ENCODE measurements at regions not wholly inside any gene's neighbourhood (a gene's known extent, or its start where the extent isn't known, plus 50 kb on each side); places are given as distances from the start of the nearest gene placed in this dataset.
"Not testable (repeated sequence)": the region's sequence is repeated elsewhere in the genome, so short reads cannot be mapped to it uniquely, and the experiment has no call there.

DNA sequence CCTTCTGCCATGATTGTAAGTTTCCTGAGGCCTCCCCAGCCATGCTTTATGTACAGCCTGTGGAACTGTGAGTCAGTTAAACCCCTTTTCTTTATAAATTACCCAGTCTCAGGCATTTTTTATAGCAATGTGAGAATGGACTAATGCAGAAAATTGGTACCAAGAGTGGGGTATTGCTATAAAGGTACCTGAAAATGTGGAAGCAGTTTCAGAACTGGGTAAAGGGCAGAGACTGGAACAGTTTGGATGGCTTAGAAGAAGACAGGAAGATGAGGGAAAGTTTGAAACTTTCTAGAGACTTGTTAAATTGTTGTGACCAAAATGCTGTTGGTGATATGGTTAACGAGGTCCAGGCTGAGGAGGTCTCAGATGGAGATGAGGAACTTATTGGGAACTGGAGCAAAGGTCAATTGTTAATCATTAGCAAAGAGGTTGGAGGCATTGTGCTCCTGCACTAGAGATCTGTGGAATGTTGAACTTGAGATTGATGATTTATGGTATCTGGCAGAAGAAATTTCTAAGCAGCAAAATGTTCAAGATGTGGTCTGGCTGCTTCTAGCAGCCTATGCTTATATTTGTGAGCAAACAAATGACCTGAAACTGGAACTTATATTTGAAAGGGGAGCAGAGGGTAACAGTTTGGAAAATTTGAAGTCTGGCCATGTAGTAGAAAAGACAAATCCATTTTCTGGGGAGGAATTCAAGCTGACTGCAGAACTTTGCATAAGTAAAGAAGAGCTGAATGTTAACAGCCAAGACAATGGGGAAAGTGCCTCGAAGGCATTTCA lies 79.0 kb upstream of the GMDS start:
- Histone ChIP-seq H3K4me1 (no peaks in the 10 kb centered on the region), H3K9me3 (peaks cover 0 to 56% of the 10 kb centered on the region in 2 donors)

DNA sequence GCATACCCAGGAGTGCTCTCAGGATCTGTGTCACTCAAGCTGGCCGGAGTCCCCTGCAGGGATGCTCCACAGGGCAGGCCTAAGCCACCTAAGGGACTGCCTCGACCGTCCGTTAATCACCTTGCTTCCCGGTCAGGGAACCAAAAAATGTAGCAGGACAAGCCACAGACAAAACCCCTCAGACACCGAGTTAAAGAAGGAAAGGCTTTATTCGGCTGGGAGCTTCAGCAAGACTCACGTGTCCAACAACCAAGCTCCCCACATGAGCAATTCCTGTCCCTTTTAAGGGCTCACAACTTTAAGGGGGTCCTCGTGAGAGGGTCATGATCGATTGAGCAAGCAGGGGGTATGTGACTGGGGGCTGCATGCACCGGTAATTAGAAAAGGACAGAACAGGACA lies 72.1 kb upstream of the GMDS start:
- not testable (repeated sequence) for H3K27ac ChIP-seq; H3K27me3 ChIP-seq; H3K4me1 ChIP-seq; DNase-seq (ENCODE audit: low spot score); H3K4me3 ChIP-seq; H3K36me3 ChIP-seq
- H3K9me3 ChIP-seq = peaks cover 0 to 11% of the 10 kb centered on the region in 2 donors

More for the DNA sequence above, 79.0 kb upstream of the GMDS start:
- DNase-seq (ENCODE audit: low spot score) = no peak
- Histone ChIP-seq H3K4me3 (no peak overlapping the region), H3K36me3 (no peaks in the 10 kb centered on the region), H3K27ac (no peak overlapping the region), H3K27me3 (no peaks in the 10 kb centered on the region)
- TF ChIP-seq, protein P1, sequence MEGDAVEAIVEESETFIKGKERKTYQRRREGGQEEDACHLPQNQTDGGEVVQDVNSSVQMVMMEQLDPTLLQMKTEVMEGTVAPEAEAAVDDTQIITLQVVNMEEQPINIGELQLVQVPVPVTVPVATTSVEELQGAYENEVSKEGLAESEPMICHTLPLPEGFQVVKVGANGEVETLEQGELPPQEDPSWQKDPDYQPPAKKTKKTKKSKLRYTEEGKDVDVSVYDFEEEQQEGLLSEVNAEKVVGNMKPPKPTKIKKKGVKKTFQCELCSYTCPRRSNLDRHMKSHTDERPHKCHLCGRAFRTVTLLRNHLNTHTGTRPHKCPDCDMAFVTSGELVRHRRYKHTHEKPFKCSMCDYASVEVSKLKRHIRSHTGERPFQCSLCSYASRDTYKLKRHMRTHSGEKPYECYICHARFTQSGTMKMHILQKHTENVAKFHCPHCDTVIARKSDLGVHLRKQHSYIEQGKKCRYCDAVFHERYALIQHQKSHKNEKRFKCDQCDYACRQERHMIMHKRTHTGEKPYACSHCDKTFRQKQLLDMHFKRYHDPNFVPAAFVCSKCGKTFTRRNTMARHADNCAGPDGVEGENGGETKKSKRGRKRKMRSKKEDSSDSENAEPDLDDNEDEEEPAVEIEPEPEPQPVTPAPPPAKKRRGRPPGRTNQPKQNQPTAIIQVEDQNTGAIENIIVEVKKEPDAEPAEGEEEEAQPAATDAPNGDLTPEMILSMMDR (IDR thresholded peaks at IDR 0.05) = no peak

DNA sequence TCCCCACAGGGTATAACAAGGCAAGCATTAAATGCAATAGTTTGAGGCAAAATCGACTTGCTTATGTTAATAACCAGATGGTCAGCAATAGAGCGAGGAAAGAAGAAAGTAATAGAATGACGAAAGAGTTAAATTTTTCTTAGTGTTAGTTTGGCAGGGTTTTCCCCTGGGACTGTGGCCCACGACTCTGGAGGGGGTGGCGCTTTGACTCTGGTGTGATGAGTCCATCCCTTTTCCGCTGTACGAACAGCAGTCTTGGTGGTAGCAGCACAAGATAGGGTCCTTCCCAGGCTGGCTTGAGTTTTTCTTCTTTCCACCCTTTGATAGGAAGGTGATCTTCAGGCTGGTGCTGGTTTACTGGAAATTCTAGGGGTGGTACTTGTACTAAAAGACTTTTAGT lies 69.2 kb upstream of the GMDS start:
- TF ChIP-seq, protein P1 (IDR thresholded peaks at IDR 0.05) = no peak
- Histone ChIP-seq H3K36me3 (no peaks in the 10 kb centered on the region), H3K4me1 (no peaks in the 10 kb centered on the region), H3K27me3 (no peaks in the 10 kb centered on the region), H3K9me3 (no peaks in the 10 kb centered on the region), H3K27ac (no peak overlapping the region), H3K4me3 (no peak overlapping the region)
- no peak for DNase-seq (ENCODE audit: low spot score)

DNA sequence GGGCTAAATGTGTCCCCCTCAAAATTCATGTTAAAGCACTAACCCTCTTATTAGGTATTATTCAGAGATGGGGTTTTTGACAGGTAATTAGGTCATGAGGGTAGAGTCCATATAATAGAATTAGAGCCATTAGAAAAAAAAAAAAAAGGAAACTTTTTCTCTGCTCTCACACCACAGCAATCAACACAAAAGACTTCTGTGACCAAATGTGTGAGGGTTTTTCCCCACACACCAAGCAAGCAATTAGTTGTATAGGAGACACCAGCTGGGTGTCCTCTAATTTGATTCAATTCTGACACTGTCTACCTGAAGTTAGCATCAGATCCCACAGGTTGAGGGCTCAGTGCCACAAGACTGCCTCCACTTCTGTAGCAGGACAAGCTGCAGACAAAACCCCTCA lies 64.6 kb upstream of the GMDS start:
- no peak overlapping the region for H3K27ac ChIP-seq
- TF ChIP-seq, protein P1 (IDR thresholded peaks at IDR 0.05) = no peak
- H3K4me1 ChIP-seq = no peaks in the 10 kb centered on the region
- H3K4me3 ChIP-seq = no peak overlapping the region
- H3K36me3 ChIP-seq = no peaks in the 10 kb centered on the region
- H3K27me3 ChIP-seq = no peaks in the 10 kb centered on the region
- DNase-seq (ENCODE audit: low spot score) = no peak
- no peaks in the 10 kb centered on the region for H3K9me3 ChIP-seq

DNA sequence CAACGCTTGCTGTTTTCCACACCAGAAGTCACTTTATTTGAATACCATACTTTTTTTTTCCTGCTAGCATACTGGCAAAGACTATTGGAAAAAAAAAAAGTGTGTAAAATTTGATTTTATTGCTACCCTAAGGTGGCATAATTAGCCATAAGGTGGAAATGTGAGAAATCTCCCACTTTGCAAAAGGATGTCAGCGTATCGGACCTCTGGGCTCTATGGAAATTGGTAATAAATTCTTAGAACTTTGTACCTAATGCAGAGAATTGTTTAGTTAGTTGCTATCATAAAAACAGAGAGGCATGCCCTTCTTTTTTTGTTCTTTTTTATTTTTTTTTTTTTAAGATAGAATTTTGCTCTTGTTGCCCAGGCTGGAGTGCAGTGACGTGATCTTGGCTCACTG lies 63.7 kb upstream of the GMDS start:
- Histone ChIP-seq H3K27me3 (no peaks in the 10 kb centered on the region), H3K4me3 (no peak overlapping the region), H3K36me3 (no peaks in the 10 kb centered on the region), H3K4me1 (no peaks in the 10 kb centered on the region), H3K27ac (no peak overlapping the region), H3K9me3 (no peaks in the 10 kb centered on the region)
- TF ChIP-seq, protein P1 (IDR thresholded peaks at IDR 0.05) = no peak
- DNase-seq (ENCODE audit: low spot score) = no peak

GRCh38 chr6:2307799-2308198 lies 62.4 kb upstream of the GMDS start:
- Histone ChIP-seq H3K4me3 (no peak overlapping the region), H3K9me3 (no peaks in the 10 kb centered on the region), H3K27me3 (no peaks in the 10 kb centered on the region), H3K27ac (no peak overlapping the region), H3K36me3 (no peaks in the 10 kb centered on the region), H3K4me1 (no peaks in the 10 kb centered on the region)
- DNase-seq (ENCODE audit: low spot score) = no peak
- TF ChIP-seq, protein P1 (IDR thresholded peaks at IDR 0.05) = no peak
